Bronchial epithelial cell (primary cell): ENCODE measurements at regions not wholly inside any gene's neighbourhood (a gene's known extent, or its start where the extent isn't known, plus 50 kb on each side); places are given as distances from the start of the nearest gene placed in this dataset.

Experiments
- DNase-seq: peaks from one replicate; pipeline ENCODE4 v3.0.0-alpha.2; 2010; ENCODE audit warnings: low read depth
- FAIRE-seq: peaks from 2 replicates; lab custom pipeline; 2011; peaks lifted over from hg19 to GRCh38; lab: Jason Lieb, UNC
- H3K27me3 ChIP-seq: 2 replicates; pipeline ENCODE4 v1.5.1; 2011; ENCODE audit warnings: low read length; ENCODE audit not compliant: control insufficient read depth, insufficient read depth
- H3K36me3 ChIP-seq: 2 replicates; pipeline ENCODE4 v1.5.1; 2011; ENCODE audit warnings: low read length; ENCODE audit not compliant: control insufficient read depth, insufficient read depth
- H3K4me3 ChIP-seq: 2 replicates; pipeline ENCODE4 v1.5.1; 2011; ENCODE audit warnings: mild to moderate bottlenecking, low read depth, low read length, control low read depth
- CTCF ChIP-seq: IDR thresholded peaks from 2 replicates; pipeline ENCODE4 v1.5.1; 2011; ENCODE audit warnings: mild to moderate bottlenecking, moderate library complexity, low read length, control low read depth, inconsistent platforms; ENCODE audit not compliant: insufficient read depth, severe bottlenecking

- Histone ChIP-seq H3K36me3 (no peaks in the 10 kb centered on the region), H3K4me3 (no peak overlapping the region), H3K27me3 (no peaks in the 10 kb centered on the region)
- FAIRE-seq (no peak), DNase-seq (no peak)
- TF ChIP-seq CTCF, result no peak
Measured at GRCh38 chr7:81606078-81606863, 163.6 kb downstream of the HGF start.

- Histone ChIP-seq H3K4me3 (no peak overlapping the region), H3K27me3 (no peaks in the 10 kb centered on the region), H3K36me3 (no peaks in the 10 kb centered on the region)
- no peak for TF ChIP-seq CTCF
- FAIRE-seq, result no peak
- DNase-seq, result no peak
Measured at GRCh38 chr7:81605493-81605892, 164.4 kb downstream of the HGF start.

- no peak for TF ChIP-seq CTCF
- FAIRE-seq (no peak), DNase-seq (no peak)
- H3K36me3 ChIP-seq, result no peaks in the 10 kb centered on the region
- no peak overlapping the region for H3K4me3 ChIP-seq
- H3K27me3 ChIP-seq, result no peaks in the 10 kb centered on the region
Measured at GRCh38 chr7:81604808-81605174, 165.1 kb downstream of the HGF start.

- Histone ChIP-seq H3K36me3 (no peaks in the 10 kb centered on the region), H3K4me3 (no peak overlapping the region), H3K27me3 (no peaks in the 10 kb centered on the region)
- DNase-seq (no peak), FAIRE-seq (no peak)
- TF ChIP-seq CTCF, result no peak
Measured at GRCh38 chr7:81604075-81604807, 165.6 kb downstream of the HGF start.

- no peak for TF ChIP-seq CTCF
- FAIRE-seq (no peak), DNase-seq (no peak)
- Histone ChIP-seq H3K27me3 (no peaks in the 10 kb centered on the region), H3K36me3 (no peaks in the 10 kb centered on the region), H3K4me3 (no peak overlapping the region)
Measured at GRCh38 chr7:81600608-81601007, 169.2 kb downstream of the HGF start.
